Heart right ventricle (tissue), 16 donors: ENCODE measurements at regions not wholly inside any gene's neighbourhood (a gene's known extent, or its start where the extent isn't known, plus 50 kb on each side); places are given as distances from the start of the nearest gene placed in this dataset.

Experiments
- ATAC-seq, 8 donors: fragments of 200-7000 bp; cut with Tn5 transposase; one replicate each; pipeline ENCODE4 v1.9.1; 2020; ENCODE audit warnings: mild to moderate bottlenecking in 8 of 8, moderate library complexity in 8 of 8, moderate number of reproducible peaks in 1 of 8
- DNase-seq, 2 donors: peaks; one replicate each; pipeline ENCODE4 v3.0.0-alpha.2; 2020
- H3K27ac ChIP-seq, 10 donors: fragments of 200-600 bp; sonication (generic) in 2 of 10; one replicate each; pipeline versions ENCODE4 v1.5.0 to v1.8.0; 2020 to 2022; ENCODE audit warnings: mild to moderate bottlenecking in 3 of 10
- H3K27me3 ChIP-seq, 7 donors: fragments of 200-600 bp; one replicate each; pipeline ENCODE4 v1.8.0; 2021 to 2022; ENCODE audit warnings: mild to moderate bottlenecking in 2 of 7
- H3K36me3 ChIP-seq, 9 donors: fragments of 200-600 bp; sonication (generic) in 1 of 9; one replicate each; pipeline versions ENCODE4 v1.5.0 to v1.8.0; 2020 to 2022; ENCODE audit warnings: mild to moderate bottlenecking in 2 of 9
- H3K4me1 ChIP-seq, 9 donors: fragments of 200-600 bp; sonication (generic) in 1 of 9; one replicate each; pipeline versions ENCODE4 v1.5.0 to v1.8.0; 2020 to 2022; ENCODE audit warnings: mild to moderate bottlenecking in 4 of 9
- H3K4me3 ChIP-seq, 10 donors: fragments of 200-600 bp; sonication (generic) in 2 of 10; one replicate each; pipeline versions ENCODE4 v1.5.0 to v1.8.0; 2020 to 2022; ENCODE audit warnings: mild to moderate bottlenecking in 7 of 10, moderate library complexity in 2 of 10
- H3K9me3 ChIP-seq, 11 donors: fragments of 200-600 bp in 10 of 11; sonication (generic) in 2 of 11; one replicate each; pipeline versions ENCODE4 v1.5.0 to v1.8.0; 2013 to 2022; ENCODE audit warnings: mild to moderate bottlenecking in 2 of 11, control low read depth in 1 of 11, moderate library complexity in 1 of 11
- CTCF ChIP-seq, 9 donors: fragments of 200-600 bp; sonication (generic) in 2 of 9; IDR thresholded peaks; one replicate each; pipeline versions ENCODE4 v1.5.0 to v1.8.0; 2021 to 2022; ENCODE audit warnings: antibody characterized with exemption in 9 of 9, mild to moderate bottlenecking in 5 of 9, moderate library complexity in 1 of 9
- WGBS, 2 donors: extraction: QIAGEN DNeasy Blood & Tissue Kit; methylation state at CpG; one replicate each; pipeline ENCODE4 v1.1.7; 2013; ENCODE audit warnings: inconsistent platforms in 1 of 2; 5-methylcytosine and 5-hydroxymethylcytosine counted together
- intact Hi-C, 10 donors: fragments of 100-400 bp; cut with DNase I; formaldehyde crosslinking; loops; one replicate each; pipeline versions ENCODE4 v1.11.1 to v1.14.2; 2022
- donor health status: Arrhythmogenic right ventricular cardiomyopathy.
- donor health status: ischemic (EF 13 %, LVEDD 7.1; RV severe dilation, severe dysfunction).
- donor health status: healthy with polysubstance abuse.
- donor health status: DM: no; HTN: yes; CAD: no.
- donor health status: DM: no; HTN: no; CAD: no.
- donor health status: ischemic (EF 25% LVEDD 6.9; RV normal size, moderate dysfunction).
- donor health status: ischemic (EF 25% LVEDD 5.7; RV mildly dilated, moderate dysfunction).
- donor health status: healthy.
- donor health status: DM: yes; HTN: yes; CAD: no.
- donor health status: Ischemic cardiomyopathy.
- donor health status: ischemic (EF 35%, LVEDD 5.7; RV mildly dilated, moderate dysfunction).
- donor health status: nonischemic (EF 11% LVEDD 7.7; RV severe dilation, severe dysfunction).
- donor health status: DM: yes; HTN: yes; CAD: no.
- donor health status: PGD.
- donor health status: ischemic (EF 29% LVEDD 5.4; RV normal size, mild dysfunction).
- donor health status: nonischemic (EF 23%, LVEDD 6.1; RV moderate dilation, normal function).

GRCh38 chr9:2267181-2267745 lies 252.1 kb downstream of the SMARCA2 start:
- intact Hi-C loops = no loop called here
- ATAC-seq (peak; percentile 78 to 99 (median 94)), DNase-seq (peak; percentile 19 to 48)
- Histone ChIP-seq H3K9me3 (no peaks in the 10 kb centered on the region), H3K4me3 (peak overlapping the region in 1 of 10 donors; percentile 5), H3K27ac (peak overlapping the region in 6 of 10 donors; percentile 19 to 66 (median 44)), H3K4me1 (peaks cover 0 to 30% (median 6%) of the 10 kb centered on the region in 9 donors), H3K27me3 (no peaks in the 10 kb centered on the region), H3K36me3 (no peaks in the 10 kb centered on the region)
- WGBS, 2 donors = 33% methylated on average over 7 of the region's 7 CpGs
- no peak for TF ChIP-seq CTCF (IDR thresholded peaks at IDR 0.05)

- Histone ChIP-seq H3K4me1 (peaks cover 0 to 19% (median 5%) of the 10 kb centered on the region in 9 donors), H3K9me3 (no peaks in the 10 kb centered on the region), H3K4me3 (no peak overlapping the region), H3K27ac (no peak overlapping the region), H3K36me3 (no peaks in the 10 kb centered on the region), H3K27me3 (no peaks in the 10 kb centered on the region)
- intact Hi-C loops = no loop called here
- WGBS, 2 donors = 77 to 83% methylated on average over 3 of the region's 3 CpGs
- DNase-seq (no peak), ATAC-seq (no peak)
- TF ChIP-seq CTCF (IDR thresholded peaks at IDR 0.05) = no peak
Observed at GRCh38 chr9:2269778-2270177, 254.6 kb downstream of the SMARCA2 start.

GRCh38 chr9:2270565-2270964 lies 255.4 kb downstream of the SMARCA2 start:
- H3K36me3 ChIP-seq = no peaks in the 10 kb centered on the region
- ATAC-seq (no peak), DNase-seq (no peak)
- intact Hi-C loops = no loop called here
- no peak for TF ChIP-seq CTCF (IDR thresholded peaks at IDR 0.05)
- no peak overlapping the region for H3K27ac ChIP-seq
- H3K4me3 ChIP-seq = no peak overlapping the region
- H3K27me3 ChIP-seq = no peaks in the 10 kb centered on the region
- H3K9me3 ChIP-seq = no peaks in the 10 kb centered on the region
- WGBS, 2 donors = 92 to 94% methylated on average over 5 of the region's 5 CpGs
- H3K4me1 ChIP-seq = peaks cover 0 to 19% (median 5%) of the 10 kb centered on the region in 9 donors

GRCh38 chr9:2271426-2271825 lies 256.3 kb downstream of the SMARCA2 start:
- no peaks in the 10 kb centered on the region for H3K9me3 ChIP-seq
- H3K4me3 ChIP-seq = no peak overlapping the region
- DNase-seq = no peak
- H3K27me3 ChIP-seq = no peaks in the 10 kb centered on the region
- WGBS, 2 donors = 50 to 68% methylated on average over 4 of the region's 4 CpGs
- peaks cover 0 to 16% (median 5%) of the 10 kb centered on the region in 9 donors for H3K4me1 ChIP-seq
- intact Hi-C loops = no loop called here
- no peak for TF ChIP-seq CTCF (IDR thresholded peaks at IDR 0.05)
- peak in 4 of 8 donors; percentile 30 to 48 (median 40) for ATAC-seq
- H3K27ac ChIP-seq = no peak overlapping the region
- no peaks in the 10 kb centered on the region for H3K36me3 ChIP-seq
